ENCODE measurements at regions not wholly inside any gene's neighbourhood (a gene's known extent, or its start where the extent isn't known, plus 50 kb on each side); places are given as distances from the start of the nearest gene placed in this dataset.
A peak's percentile ranks its signal among the peaks of the same experiment; 100 is the strongest.
"Not testable (repeated sequence)": the region's sequence is repeated elsewhere in the genome, so short reads cannot be mapped to it uniquely, and the experiment has no call there.

DNA sequence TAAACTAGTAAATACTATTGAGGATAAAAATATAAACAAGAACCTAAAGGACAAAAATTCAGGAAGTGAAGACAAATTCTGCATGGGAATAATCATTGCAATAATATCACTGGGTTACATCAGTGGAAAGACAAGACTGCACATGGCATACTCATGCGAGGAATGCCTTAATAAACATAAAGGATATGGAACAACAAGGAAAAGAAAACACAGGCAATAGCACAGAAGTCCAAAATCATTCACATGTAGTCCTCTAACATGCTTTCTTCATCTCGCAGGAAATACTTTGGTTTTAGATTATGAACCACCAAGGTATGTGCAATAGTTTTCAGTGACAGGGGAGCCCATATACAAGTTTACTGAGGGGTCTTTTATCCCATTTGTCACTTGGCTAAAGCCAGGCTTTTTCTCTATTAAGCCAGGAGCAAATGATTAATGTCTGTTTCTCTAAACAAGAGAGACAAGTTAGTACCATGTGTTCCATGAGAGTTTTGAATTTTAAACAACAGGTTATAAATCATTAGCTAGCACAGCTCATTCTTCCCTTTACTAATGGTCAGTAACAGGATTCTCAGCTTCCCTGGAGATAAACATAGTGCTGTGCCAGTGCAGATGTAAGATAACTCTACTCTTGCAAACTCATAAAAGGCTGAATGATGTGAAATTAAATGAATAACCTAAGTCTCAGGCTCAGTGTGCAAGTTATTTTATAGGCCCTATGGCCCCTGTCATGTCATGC, 353.6 kb upstream of the FSIP2 start:
- DNase-seq (ENCODE audit: low spot score): no peak

GRCh38 chr2:185388226-185388625, 350.4 kb upstream of the FSIP2 start:
- no peak for DNase-seq (ENCODE audit: low spot score)

DNA sequence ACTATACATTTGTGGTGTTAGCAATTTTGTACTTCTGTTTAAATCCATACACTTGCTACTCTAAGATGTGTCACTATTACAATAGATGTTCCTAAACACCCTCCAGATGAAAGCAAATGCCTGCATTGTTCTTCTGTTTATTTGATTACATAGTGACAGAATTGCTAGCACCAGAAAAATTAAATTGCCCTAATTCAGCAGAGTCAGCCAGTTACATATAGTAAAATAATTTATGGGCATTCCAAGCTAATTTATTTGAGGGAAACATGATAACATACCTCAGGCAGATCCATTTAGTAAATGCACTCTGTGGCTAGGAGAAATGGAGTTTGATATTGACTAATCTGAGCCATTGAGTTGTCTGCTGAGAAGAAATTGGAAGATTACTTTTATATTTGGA, 347.1 kb upstream of the FSIP2 start:
- no peak for DNase-seq (ENCODE audit: low spot score)

DNA sequence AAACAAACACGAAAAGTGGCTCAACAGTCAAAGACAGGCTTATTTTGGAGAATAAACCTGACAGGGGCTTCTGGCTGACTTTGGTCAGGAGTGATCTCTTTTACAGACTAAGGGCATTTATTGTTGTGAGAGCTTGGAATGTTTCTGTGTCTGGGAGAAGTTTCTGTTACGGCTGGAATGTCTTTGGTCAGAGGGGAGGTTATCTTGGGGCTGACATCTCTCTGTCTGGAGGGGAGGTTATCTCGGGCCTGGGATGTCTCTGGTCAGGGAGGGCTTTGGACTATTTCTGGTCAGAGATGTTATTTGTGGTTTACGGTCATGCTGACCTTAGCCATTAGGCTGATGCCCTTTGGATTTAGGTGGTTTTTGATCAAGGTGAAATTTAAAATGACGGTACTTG, 345.5 kb upstream of the FSIP2 start:
- no peak for DNase-seq (ENCODE audit: low spot score)

GRCh38 chr2:185402474-185402873, 336.1 kb upstream of the FSIP2 start:
- DNase-seq (ENCODE audit: low spot score): no peak

GRCh38 chr2:185404578-185404977, 334.0 kb upstream of the FSIP2 start:
- DNase-seq (ENCODE audit: low spot score): no peak

DNA sequence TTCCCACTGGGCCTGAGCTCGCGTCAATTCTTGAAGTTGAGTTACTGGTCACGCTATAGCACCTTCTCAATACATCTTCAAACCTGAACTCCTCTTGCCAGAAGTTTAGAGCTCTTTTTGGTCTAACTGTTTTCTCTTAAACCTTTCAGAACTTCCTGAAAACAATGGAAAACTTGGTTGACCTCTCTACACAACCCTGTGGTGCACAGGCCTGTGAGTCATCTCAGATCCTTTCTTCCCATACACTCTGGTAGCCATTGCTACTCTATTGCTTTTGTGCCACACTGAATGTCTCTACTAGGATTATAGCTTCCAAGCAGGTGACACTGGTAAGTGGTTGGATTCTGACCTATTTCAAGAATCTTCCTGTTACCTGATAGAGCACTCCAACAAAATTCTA, 321.5 kb upstream of the FSIP2 start:
- no peak for DNase-seq (ENCODE audit: low spot score)

DNA sequence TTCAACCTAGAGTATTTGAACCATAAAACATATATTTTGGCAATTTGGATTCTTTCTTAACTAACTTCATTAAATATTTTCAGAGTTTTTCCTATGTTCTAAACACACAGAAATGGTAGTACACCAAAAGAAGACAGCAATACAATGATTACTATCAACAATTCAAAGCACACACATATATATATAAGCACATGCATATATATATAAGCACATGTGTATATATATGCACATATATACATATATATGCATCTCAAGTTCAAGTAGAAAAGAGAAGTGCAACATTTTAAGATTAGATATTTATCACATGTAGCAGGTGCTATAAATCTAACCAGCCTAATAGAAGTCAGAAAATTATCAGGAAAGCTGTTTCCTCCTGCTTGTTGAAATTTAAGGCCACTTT, 320.9 kb upstream of the FSIP2 start:
- no peak for DNase-seq (ENCODE audit: low spot score)

DNA sequence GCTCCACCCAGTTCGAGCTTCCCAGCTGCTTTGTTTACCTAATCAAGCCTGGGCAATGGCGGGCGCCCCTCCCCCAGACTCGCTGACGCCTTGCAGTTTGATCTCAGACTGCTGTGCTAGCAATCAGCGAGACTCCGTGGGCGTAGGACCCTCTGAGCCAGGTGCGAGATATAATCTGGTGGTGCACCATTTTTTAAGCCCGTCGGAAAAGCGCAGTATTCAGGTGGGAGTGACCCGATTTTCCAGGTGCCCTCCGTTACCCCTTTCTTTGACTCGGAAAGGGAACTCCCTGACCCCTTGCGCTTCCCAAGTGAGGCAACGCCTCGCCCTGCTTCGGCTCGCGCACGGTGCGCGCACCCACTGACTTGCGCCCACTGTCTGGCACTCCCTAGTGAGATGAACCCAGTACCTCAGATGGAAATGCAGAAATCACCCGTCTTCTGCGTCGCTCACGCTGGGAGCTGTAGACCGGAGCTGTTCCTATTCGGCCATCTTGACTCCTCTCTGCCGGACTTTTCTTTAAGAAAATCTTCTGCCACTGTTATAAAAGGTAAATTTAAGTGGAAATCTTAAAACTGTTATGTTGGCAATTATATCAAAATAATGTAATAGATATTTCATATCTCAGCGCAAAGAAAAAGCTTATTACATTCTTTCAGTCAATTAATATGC, 313.5 kb upstream of the FSIP2 start:
- DNase-seq (ENCODE audit: low spot score): not testable (repeated sequence)

- no peak for DNase-seq (ENCODE audit: low spot score)
These were observed 310.6 kb upstream of the FSIP2 start for GRCh38 chr2:185428000-185428399.

DNA sequence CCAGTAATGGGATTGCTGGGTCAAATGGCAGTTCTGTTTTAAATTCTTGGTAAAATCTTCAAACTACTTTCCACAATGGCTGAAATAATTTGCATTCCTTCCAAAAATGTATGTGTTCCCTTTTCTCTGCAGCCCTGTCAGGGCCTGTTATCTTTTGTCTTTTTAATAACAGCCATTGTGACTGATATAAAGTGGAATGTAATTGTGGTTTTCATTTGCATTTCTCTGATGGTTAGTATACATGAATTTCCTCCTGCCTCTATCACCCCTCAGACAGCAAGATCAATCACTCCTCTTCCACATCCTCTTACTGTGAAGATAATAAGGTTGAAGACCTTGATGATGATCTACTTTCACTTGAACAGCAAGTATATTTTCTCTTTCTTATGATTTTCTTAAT, 304.8 kb upstream of the FSIP2 start:
- DNase-seq (ENCODE audit: low spot score): no peak

DNA sequence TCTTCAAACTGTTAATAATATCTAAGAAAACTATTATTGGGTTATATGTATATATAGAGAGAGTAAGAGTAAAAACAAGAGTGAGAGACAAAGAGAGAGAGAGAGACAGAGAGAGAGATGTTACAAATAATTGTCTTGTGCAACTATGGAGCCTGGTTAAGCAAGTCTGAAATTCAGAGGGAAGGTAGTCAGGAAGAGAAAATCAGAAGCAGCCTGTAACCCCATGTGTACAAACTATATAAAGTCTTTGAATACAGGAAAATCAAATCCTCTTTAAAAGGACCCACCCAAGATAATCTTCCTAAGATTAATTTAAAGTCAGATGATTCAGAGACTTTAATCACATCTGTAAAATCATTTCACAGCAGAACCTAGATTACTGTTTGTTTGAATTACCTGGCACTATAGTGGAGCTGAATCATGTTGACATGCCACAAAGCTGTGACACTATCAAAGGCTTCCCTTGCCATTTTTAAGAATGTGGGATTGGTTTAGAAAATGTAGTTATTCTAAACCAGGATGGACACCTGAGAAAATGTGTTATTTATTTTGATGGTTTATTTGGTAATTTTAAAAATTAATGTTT, 301.7 kb upstream of the FSIP2 start:
- no peak for DNase-seq (ENCODE audit: low spot score)

GRCh38 chr2:185441486-185442005, 297.1 kb upstream of the FSIP2 start:
- no peak for DNase-seq (ENCODE audit: low spot score)

- peak; percentile 21 for DNase-seq (ENCODE audit: low spot score)
These were observed 282.1 kb upstream of the FSIP2 start for GRCh38 chr2:185456517-185456916.

- DNase-seq (ENCODE audit: low spot score): no peak
These were observed 275.1 kb upstream of the FSIP2 start for GRCh38 chr2:185463481-185463880.

GRCh38 chr2:185466915-185467314, 271.7 kb upstream of the FSIP2 start:
- DNase-seq (ENCODE audit: low spot score): no peak

DNA sequence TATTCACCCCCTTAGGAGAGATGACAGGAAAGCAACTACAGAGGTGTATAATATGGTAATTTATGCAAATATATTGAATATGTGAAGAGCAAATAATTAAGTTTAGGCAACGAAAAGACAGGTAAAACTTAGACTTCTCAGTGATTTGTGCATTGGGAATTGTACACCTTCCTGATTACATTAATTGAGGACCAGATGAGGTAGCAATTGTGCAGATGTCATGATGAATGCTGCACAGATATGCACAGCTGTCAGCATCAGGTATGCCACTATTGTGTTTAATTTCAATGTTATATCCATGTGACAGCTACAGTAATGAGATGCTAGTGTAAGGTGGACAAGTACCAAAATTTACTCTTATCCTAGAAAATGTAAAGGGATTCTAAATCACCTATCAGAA, 267.2 kb upstream of the FSIP2 start:
- no peak for DNase-seq (ENCODE audit: low spot score)

DNA sequence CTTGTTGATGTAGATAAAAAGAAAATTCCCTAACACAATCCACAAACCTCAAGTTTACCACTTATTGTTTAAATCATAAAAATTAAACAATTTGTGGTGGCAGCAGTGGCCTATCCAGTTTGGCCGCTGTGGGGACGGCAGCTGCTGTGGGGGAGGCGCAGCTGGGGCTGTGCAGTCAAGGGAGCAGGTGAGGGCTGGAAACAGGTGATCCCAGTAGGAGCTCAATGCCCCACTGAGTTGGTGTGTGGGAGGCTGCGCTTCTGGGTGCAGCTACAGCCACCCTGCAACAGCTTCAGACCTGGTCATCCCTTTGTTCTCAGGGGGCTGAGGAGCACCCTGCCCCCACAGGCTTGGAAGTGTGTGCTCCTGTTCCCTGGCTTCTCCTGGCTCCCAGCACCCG, 266.0 kb upstream of the FSIP2 start:
- no peak for DNase-seq (ENCODE audit: low spot score)

DNA sequence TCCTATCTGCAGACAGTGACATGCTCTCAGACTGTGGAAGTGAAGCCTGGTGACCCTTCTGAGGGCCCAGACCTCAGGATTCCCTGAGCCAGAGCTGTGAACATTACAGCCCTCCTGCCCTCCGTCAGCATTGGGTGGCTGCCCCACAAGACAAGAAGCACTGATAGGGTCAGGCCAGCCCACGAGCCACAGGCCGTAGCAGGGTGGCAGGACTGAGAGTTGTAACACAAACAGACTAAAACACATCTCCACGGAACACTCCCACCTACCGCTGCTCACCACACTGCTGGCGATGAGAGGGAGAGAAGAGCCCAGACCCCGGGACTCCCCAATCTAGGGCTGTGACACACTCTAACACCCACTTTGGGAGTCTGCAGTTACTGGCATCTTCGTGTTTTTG, 264.8 kb upstream of the FSIP2 start:
- DNase-seq (ENCODE audit: low spot score): no peak

GRCh38 chr2:185475914-185476313, 262.7 kb upstream of the FSIP2 start:
- DNase-seq (ENCODE audit: low spot score): no peak

- no peak for DNase-seq (ENCODE audit: low spot score)
These were observed 261.2 kb upstream of the FSIP2 start for GRCh38 chr2:185477452-185477851.

DNA sequence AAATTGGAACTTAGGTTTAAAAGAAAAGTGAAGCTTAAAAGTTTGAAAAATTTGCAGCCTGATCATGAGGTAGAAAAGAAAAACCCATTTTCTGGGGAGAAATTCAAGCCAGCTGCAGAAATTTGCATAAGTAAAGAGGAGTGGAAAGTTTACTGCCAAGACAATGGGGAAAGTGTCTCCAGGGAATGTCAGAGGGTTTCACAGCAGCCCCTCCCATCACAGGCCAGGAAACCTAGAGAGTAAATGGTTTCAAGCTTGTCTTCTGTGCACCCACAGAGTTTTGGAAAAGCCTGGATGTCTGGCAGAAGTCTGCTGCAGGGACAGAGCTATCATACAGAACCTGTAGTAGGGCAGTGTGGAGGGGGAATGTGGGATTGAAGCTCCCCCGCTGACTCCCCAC, 254.0 kb upstream of the FSIP2 start:
- DNase-seq (ENCODE audit: low spot score): no peak

- no peak for DNase-seq (ENCODE audit: low spot score)
These were observed 236.3 kb upstream of the FSIP2 start for GRCh38 chr2:185502351-185502750.

All from H4 (cell line).